NCI-H2196 (cell line): ENCODE measurements at regions not wholly inside any gene's neighbourhood (a gene's known extent, or its start where the extent isn't known, plus 50 kb on each side); places are given as distances from the start of the nearest gene placed in this dataset.
"Not testable (repeated sequence)": the region's sequence is repeated elsewhere in the genome, so short reads cannot be mapped to it uniquely, and the experiment has no call there.

Source experiments
- DNase-seq: peaks from one replicate; lab custom pipeline; 2025; ENCODE audit not compliant: unreplicated experiment; lab: John Stamatoyannopoulos, UW

DNA sequence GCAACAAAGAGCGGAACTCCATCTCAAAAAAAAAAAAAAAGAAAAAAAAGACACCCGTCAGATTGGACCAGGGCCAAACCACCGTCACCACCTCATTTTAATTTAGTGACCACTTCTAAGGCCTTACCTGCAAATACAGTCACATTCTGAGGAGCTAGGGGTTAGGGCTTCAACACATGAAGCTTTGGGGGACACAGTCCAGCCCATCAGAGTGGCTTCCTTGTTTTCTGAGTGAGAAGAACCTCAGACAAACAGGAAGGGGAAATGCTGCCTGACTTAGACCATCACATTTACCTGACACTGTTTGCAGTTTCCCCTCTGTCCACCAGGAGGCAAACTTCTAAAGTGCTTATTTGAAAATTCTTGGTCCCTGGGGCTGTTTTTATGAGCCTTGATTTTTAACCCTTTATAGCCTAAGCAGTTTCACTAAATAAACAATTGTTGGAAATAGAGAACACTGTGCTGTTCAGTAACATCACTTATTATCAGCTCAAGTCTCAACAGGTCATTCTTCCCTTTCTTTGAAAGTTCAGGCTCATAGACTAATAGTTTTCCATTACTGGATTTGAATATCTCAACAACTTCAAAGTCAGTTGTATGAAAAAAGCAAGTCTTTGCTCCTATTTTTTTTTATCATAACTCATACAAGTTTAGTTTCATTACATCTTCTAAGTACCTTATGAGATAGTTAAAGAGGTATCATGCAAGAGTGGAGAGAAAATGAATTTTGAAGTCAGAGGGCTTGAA, 74.9 kb upstream of the WASF3 start:
- peak; percentile 47 for DNase-seq

DNA sequence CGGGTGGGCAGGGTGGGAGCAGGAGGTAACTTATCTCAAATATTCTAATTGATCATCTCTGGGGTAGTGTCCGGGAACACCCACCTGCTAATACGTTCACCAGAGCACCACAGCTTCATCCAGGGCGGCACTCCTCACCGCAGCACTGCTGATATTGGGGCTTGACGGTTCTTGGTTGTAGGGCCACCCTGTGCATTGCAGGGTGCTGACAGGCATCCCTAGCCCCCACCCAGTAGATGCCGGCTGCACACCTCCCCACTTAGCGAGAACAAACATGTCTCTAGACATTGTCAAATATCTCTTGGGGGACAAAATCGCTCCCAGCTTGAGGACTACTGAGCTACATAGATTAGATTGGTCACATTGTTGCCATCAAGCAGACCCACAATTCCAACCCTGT, 73.9 kb upstream of the WASF3 start:
- no peak for DNase-seq

DNA sequence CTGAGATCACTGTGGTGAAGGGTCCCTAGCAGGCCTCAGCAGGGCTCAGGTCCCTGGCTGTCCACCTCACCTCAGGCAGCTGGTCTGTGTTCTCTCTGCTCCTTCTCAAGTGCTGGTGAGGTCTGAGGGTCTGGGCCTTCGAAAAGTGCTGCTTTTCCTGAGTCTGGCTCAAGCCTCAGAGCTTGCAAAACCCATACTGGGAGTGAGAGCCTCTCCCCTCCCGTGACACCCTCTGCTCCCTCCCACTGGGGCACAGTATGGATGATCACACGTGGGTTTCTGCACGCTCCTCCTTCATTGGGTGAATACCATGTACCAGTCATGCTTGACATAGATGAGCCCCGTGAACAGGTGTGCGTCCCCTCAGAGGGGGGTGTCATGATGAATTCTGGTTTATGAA, 73.3 kb upstream of the WASF3 start:
- no peak for DNase-seq

DNA sequence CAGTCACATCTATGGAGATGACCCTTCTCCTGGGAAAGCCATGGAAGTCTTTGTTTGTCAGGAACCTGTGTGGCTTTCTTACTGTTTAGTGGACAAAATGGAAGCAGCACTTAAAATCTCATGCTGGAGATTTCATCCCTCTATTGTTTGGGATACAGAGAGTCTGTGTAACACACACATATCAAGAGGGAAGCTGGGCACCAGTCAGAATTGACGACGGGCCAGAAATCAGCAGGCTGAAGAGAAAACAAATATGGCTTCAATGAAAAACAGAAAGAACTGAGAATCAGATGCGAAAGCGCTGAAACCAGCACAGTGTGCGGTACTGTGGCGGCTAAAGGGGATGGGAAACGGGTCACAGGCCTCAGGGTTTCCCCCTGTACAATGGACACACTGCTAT, 72.2 kb upstream of the WASF3 start:
- no peak for DNase-seq

DNA sequence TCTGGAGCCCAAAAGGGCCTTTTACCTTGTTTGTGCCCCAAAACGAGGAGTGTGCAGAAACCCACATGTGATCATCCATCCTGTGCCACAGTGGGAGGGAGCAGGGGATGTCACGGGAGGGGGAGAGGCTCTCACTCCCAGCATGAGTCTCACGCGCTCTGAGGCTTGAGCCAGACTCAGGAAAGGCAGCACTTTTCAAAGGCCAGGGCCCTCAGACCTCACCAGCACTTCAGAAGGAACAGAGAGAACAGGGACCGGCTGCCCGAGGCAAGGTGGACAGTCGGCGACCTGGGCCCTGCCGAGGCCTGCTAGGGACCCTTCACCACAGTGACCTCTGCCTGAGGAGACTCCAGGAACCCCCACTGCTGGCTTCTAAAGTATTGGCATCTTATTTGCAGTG, 71.7 kb upstream of the WASF3 start:
- DNase-seq: no peak

GRCh38 chr13:26486550-26486949, 70.9 kb upstream of the WASF3 start:
- no peak for DNase-seq

GRCh38 chr13:26487781-26488180, 69.7 kb upstream of the WASF3 start:
- DNase-seq: no peak

DNA sequence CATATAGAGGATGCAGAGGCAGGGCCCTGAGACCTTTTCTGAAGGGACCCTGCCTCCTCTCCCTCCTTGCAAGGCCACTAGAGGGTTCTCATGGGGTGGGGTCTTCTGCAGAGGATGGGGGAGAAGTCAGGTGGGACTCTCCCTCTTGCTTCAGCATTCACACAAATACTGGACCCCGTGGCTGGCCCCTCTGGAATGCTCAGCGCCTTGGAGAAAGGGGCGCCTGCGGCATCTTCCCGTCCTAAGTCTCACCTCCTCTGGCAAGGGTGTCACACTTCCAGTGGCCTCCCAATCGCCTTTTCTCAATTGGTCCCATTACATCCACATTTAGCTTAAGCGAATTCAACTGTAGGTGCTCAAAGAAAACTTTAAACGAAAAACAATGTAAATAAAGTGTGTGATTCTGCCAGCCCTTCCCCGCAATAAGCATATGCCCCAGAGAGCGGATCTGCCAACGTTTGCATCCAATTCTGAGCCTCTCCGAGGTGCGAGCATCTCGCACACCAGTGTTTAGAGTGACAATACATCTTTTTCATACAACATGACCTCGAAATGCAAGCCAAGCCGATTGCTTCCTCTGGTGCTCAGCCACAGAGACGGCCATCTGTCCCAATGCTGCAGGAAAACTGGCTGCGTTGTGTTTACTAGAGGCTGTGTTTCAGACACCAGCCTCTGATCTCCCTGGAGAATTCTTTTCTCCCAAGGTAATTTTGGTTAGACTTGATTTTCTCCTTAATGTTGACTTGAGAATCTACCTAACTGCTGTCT, 69.1 kb upstream of the WASF3 start:
- no peak for DNase-seq

DNA sequence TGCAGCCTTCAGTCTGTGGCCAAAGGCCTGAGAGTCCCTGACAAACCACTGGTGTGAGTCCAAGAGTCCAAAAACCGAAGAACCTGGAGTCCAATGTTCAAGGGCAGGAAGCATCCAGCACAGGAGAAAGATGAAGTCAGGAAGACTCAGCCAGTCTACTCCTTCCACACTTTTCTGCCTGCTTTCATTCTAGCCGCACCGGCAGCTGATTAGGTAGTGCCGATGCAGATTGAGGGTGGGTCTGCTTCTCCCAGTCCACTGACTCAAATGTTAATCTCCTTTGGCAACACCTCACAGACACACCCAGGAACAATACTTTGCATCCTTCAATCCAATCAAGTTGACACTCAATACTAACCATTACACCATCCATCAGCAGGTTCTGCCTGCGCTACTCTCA, 65.2 kb upstream of the WASF3 start:
- not testable (repeated sequence) for DNase-seq

- no peak for DNase-seq
These were observed 62.8 kb upstream of the WASF3 start for GRCh38 chr13:26494571-26495195.

DNA sequence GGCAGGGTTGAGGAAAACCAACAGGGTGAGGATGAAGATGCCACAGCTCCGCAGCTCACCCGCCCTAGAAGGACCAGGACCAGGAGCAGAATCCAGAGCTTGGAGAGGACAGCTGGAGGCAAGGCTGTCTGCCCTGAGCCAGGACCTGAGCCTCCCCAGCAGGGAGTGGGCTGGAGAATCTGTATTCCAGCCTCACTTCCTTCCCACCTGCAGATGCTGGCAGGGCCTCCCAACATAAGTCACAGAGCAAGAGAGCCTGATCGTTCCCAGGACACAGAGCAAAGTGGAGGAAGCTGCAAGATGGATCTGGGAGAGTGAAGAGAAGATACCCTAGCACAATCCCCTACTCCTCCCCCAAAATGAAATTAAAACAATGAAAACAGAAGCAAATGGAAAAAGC, 61.7 kb upstream of the WASF3 start:
- no peak for DNase-seq

- no peak for DNase-seq
These were observed 59.4 kb upstream of the WASF3 start for GRCh38 chr13:26497968-26498511.

- no peak for DNase-seq
These were observed 58.6 kb upstream of the WASF3 start for GRCh38 chr13:26498656-26499601.

DNA sequence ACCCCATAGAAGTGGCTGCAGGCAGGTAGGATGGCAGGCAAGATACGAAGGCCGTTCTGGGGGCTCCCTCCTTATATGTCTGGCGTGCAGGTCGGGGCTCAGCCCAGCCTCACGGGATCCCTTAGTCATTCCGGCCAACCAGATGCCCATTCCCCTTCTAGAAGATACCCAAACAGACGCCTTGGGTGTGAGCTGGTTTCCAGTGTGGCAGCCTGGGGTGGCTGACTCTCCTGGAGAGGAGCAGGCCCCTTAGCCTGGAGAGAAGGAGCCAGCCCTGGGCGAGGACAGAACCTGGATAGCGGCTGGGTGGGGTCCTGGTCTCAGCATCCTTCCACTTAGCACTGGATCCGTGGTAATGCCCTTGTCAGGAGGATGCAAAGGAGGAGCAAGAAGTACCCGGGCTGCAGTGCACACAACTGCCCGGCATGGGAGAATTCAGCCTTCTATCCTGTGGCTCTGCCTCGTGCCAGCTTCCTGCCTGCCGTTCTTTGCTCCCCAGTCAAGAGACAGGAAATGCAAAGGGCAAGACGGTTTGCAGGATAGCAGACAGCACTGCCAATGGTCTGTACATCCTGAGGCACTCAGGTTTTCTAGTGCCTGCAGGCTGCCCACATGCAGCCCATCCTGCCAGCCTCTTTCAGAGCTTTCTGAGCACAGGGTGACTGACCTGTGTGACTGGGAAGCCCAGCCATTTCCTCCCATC, 56.7 kb upstream of the WASF3 start:
- no peak for DNase-seq

GRCh38 chr13:26501641-26502040, 55.8 kb upstream of the WASF3 start:
- no peak for DNase-seq

DNA sequence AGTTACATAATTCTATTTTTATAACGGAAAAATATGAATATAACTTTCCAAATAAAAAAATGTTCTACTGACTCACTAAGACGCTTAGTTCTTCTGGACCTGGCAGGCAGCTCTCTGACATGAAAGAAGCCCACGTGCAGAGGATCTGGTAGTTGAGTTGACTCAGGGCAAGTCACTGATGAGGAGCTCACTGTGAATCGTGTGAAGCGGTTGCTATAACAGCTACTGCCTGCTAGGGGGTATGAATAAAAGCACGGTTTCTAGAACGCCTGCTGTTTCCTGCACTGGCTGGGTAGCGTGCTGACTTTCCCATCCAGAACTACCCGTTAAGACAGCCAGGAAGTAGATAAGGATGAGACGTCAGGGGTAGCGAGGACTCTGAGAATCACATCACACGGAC, 54.7 kb upstream of the WASF3 start:
- no peak for DNase-seq

DNA sequence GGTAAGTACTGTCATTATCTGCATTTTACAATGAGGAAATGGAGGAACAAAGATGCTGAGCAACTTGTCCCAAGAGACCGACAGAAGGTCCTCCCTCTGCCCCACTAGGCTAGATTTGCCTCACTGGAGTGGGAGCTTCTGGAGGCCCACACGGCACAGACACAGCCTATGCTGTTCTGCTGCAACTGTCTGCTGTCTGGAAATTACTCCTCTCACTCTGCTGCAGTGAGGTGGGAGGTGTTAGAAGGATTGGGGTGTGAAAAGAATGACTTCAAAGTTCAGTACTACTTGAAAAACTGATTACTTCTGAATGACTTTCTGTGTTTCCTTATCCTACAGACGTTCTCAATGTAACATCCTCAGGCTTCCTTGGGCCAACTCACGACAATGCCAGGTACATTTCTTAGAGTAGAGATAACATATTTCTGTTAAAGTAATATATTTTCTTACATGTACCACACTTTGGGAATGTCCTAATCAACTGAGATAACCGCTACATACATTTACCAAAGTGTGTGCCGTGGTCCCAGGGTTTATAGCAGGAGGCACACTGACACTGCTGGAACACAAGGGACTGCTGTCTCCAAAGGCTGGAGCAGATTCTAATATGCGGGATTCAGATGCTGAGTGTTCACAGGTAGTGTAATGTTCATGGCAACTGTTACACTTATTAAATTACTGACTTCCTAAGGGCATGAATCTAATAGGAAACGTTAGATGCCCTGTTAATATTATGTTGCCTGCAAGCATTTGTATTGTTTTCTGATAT, 53.5 kb upstream of the WASF3 start:
- no peak for DNase-seq
